Islet precursor cell (in vitro differentiated cells): ENCODE measurements at regions not wholly inside any gene's neighbourhood (a gene's known extent, or its start where the extent isn't known, plus 50 kb on each side); places are given as distances from the start of the nearest gene placed in this dataset.
"Not testable (repeated sequence)": the region's sequence is repeated elsewhere in the genome, so short reads cannot be mapped to it uniquely, and the experiment has no call there.

Experiments
- DNase-seq: peaks from one replicate; pipeline ENCODE4 v3.0.0-alpha.2; 2018

- DNase-seq: not testable (repeated sequence)
Measured at GRCh38 chr9:66771504-66771903, 129.0 kb upstream of the ZNF658 start.

- DNase-seq: peak; percentile 63
Measured at GRCh38 chr9:66774618-66775017, 125.9 kb upstream of the ZNF658 start.

DNA sequence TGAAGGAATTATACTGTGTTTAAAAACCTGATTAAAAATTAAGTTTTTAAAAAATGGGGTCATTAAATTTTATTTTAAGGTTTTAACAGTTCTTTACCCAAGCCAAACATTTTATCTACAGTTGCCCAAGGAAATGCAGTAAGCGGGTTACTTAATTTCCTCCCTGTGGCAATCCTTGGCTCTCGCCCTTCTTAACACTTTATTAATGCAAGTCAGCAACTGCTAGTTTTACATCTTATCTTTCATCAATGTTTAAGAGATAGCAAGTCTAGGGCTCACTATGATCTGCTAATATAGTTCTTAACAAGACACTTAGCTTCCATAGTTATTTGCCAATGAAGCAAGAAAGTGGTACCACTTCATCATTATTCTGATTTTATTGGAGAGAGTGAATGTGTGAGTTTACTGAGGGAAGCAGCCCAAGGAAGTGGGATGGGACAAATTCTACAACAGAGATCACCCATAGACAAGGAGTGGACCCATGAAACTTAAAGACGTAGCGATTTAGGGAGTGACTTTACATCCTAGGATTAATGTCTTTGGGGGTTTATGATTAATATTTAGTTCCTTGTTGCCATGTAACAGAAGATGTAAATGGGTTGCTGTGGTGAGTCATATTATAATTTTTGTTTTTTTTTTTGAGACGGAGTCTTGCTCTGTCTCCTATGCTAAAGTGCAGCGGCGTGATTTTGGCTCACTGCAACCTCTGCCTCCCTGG lies 120.4 kb upstream of the ZNF658 start:
- DNase-seq: not testable (repeated sequence)

DNA sequence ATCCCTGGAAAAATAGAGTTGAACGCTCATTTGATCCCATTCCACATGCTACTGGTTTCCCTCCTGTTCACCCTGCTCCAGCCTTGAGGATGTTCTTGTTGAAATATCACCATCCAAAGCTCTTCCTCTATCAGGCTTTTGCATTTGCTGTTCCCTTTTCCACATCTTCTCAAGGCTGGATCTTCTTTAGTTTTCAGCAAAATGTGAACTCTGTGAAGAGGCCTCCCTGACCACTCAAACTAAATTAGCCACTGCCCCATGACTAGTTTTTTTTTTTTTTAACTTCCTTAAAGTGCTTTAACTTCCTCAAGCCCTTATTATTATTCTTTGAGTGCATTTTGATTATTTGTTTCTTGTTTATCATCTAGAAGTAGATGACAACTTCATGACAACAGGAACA lies 119.3 kb upstream of the ZNF658 start:
- not testable (repeated sequence) for DNase-seq

DNA sequence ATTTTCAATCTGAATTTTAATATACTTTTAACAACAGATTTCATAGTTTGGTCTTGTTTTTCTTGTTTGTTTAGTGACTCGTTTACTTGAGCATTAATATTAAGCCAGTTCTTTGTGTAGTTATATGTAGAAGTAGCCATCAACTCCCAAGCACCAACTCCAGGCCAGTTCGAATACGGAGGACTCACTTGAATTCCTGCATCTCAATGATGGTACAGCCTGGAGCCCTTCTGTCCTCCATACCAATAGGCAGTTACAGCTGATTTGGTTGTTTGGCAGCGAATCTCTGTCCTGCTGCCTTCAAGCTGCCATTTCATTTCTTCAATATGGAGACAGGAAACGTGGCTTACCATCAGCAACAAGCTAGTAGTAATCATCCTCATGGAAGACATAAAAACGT lies 118.5 kb upstream of the ZNF658 start:
- not testable (repeated sequence) for DNase-seq

DNA sequence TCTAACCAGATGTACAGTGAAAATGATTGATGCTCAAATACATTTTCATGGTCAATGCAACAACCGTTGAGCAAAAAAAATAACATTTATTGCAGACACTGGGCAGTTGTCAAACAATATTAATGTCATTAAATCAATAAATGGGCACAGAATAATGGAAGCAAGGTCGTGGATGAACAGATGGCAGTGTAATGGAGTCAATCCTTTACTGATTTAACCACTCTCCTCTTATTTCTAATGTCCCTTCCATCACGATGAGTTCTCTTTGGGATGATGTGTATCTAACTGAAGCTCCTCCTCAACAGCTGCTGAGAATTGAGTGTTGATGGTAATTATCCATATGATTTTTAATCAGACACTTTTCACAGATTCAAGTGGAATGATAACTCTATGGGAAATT lies 114.9 kb upstream of the ZNF658 start:
- DNase-seq: not testable (repeated sequence)

- not testable (repeated sequence) for DNase-seq
Measured at GRCh38 chr9:66791092-66791750, 109.3 kb upstream of the ZNF658 start.

DNA sequence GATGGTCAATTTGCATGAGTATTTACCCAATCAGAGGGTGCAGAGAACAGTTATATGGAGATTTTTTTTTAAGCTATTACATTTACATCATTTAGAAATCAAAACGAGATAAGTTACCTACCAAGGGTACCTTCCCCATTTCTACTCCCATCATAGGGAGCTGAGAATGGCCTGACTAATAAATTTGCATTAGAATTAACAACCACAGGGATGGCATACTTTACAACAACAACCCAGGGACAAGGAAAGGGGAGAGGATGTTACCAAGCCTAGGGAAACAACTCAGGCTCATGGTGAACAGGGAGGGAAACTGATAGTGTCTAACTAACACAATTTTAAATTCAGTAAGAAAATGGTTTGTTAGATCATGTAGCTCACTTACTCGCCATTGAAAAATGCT lies 105.8 kb upstream of the ZNF658 start:
- DNase-seq: not testable (repeated sequence)

GRCh38 chr9:66795723-66796503 lies 104.6 kb upstream of the ZNF658 start:
- not testable (repeated sequence) for DNase-seq

DNA sequence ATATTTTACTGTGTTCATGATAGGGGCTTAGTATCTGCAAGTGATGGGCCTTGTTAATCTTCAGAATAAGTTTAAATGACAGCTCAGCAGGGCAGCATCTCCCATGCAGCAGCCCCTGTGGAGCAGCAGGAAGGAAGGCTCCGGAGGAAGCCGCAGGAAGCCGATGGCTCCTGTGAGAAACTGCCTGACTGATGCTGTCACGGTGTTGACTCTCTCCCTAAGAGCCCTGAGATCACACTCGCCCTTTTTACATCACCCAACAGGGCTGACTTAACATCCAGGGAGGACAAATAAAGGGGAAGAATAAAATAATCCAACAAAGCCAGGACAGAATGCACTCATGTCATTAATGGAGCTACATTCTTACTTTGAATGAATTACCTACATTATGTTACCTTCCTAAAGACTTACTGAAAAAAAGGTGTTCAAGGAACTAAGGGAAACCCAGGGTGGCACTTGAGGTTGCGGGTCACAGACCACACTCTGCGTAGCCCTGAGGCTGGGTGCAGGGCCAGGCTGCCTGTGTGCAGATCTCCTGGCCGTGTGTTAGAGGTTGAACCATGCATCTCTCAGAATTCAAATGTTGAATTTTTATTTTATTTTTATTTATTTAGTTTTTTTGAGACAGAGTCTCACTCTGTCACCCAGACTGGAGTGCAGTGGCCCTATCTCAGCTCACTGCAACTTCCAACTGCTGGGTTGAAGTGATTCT lies 102.5 kb upstream of the ZNF658 start:
- DNase-seq: peak; percentile 52

GRCh38 chr9:66803619-66804018 lies 96.9 kb upstream of the ZNF658 start:
- DNase-seq: not testable (repeated sequence)

DNA sequence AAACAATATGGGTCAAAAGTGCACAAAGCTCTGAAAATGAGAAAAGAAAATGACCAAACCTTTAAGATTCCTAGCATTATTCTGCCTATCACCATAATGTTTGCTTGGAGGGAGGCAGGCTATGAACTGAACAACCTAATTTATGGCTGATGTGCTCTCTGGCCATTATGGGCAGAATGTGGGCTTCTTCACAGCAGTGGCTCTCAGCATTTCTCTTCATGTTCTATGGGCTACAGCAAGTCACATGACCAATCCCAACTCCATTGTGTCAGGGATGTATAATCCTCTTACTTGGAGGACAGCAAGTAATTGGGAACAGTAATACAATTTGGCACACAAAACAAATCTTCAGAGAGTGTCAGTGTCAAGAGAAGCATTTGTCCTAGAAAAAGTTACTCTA lies 90.3 kb upstream of the ZNF658 start:
- DNase-seq: not testable (repeated sequence)

DNA sequence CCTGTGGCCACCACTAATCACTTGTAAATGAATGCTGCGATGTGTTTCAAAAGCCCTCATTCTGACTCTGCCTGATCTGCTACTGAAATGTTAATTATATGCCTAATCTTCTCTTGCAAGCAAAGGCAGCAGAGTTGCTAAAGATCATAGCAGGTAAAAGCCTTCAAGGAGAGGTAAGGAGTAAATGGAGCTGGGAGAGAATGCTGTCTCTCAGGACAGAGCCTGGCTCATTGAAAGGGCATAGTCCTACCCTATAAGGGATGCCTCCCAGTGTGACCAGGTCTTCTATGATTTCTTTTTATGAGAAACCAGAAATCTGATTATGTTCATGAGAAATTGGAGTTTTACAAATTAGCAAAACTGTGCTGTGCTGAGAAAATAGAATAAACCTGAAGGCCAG lies 88.2 kb upstream of the ZNF658 start:
- not testable (repeated sequence) for DNase-seq

DNA sequence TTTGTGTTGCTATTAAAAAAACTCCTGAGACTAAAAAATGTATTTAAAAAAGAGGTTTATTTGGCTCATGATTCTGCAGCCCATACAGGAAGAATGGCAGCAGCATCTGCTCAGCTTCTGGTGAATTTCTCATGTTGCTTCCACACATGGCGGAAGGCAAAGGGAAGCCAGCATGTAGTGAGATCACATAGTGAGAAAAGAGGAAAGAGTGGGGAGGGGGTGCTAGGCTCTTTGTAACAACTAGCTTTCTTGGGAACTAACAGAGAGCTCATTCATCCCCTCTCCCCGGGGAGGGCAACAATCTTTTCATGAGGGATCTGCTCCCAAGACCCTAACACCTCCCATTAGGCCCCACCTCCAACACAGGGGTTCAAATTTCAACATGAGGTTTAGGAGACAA lies 87.6 kb upstream of the ZNF658 start:
- not testable (repeated sequence) for DNase-seq

DNA sequence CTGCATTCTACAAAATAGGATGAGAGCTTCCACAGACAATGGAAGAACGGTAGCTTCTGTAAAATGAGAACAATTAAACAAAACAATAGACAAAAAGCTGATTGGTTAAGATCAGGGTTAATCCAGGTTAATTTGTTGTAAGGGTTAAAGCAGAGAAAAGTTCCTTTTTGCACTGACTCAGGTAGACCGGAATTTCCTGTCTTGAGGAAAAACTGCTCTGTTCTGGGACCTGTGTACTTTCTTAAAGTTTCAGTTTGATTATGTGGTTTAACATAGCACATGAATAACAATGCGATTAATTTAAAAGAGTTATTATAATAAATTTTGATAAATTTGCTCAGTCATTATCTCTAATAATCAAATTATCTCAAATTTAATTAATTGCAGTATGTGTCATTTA lies 86.5 kb upstream of the ZNF658 start:
- DNase-seq: not testable (repeated sequence)

DNA sequence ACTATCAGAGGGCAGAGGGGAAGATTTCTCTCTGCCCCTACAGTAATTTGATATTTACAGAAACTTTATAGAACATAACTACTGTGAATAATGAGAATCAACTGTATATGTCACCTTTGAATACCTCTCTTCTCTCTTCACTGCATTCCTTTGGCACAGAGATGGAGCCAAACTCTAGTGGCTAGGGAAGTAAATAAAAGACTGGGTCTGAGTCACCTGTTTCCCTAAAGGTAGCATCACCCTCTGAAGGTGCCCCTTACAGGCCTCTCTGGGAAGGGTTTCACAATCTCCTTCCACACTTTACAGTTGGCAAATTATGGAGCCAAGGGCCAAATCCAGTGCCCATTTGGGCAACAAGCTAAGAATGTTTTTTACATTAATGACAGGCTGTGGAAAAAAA lies 81.0 kb upstream of the ZNF658 start:
- not testable (repeated sequence) for DNase-seq

- DNase-seq: not testable (repeated sequence)
Measured at GRCh38 chr9:66820014-66820660, 80.4 kb upstream of the ZNF658 start.

DNA sequence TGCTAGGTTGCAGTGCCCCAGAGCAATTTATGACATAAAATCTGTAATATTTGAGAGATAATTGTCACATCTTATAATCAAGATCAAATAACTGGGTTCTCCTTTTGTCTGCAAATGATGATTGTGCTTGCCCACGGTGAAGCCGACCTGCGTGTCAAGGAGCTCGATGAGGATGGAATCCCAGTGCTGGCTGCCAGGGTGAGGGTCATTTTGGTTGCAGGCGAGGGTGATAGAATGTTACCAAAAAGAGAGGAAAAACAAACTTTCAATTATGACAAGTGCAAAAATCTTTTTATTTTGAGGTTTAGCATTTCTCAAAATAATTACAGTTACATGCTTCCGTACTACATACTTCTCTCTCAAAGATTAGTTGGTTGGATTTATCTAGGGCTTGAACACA lies 76.4 kb upstream of the ZNF658 start:
- peak; percentile 21 for DNase-seq

DNA sequence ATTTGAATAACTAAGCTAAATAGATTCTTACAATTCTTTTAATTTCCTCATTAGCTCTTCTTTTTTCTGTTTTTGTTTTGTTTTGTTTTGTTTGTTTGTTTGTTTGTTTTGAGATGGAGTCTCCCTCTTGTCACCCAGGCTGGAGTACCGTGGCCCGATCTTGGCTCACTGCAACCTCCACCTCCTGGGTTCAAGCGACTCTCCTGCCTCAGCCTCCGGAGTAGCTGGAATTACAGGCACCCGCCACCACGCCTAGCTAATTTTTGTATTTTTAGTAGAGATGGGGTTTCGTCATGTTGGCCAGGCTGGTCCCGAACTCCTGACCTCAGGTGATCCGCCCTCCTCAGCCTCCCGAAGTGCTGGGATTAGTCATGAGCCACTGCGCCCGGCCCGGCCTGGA lies 70.7 kb upstream of the ZNF658 start:
- peak; percentile 35 for DNase-seq

DNA sequence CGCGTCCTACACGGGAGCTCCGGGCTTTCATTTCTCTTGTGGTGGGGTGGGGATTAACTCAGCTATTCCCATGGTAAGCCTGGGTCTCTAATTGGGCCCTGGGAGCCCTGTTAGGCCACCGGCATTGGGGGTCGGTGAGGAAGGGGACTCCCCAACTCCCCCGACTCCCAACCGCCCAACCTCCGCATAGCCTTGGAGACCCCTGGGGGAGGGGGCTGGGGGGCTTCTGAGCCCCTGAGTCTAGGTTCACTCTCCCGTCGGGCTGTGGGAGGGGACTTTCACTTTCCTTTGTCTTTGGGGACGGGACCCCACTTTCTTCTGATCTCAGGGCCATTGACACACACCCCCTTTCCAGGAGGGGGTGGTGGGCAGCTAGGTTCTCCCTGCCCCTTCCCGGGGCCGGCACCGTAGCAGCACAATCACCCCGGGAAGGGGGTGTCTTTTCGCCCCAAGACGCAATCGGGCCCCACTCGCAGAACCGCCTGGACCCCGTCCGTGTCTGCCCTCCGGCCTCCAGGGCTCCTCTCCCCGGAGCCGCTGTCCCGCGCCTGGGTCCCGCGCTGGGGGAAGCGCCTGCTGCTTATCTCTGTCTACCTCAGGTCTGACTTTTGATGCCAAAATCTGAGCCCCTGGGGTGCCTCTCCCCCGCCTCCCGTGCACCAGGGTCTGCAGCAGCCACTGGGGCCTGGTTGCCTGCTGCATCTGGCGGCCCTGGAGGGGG lies 69.6 kb upstream of the ZNF658 start:
- peak; percentile 22 for DNase-seq

DNA sequence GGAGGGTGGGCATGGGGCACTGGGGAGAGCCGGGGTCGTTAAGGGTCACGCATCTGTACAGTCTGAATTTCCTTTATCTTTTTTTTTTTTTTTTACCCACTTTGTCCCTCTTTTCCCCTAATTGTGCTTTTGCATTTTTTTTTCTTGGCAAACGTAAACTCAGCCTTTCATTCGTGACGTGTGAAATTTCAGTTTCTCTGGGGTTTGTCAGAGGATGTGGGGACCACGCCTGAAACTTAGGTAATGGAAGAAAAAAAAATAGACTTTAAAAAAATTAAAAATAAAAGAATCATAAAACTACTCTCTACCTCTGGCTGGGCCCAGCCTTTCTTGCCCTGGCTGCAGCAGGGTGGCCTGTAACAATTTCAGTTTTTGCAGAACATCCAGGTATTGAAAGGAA lies 68.3 kb upstream of the ZNF658 start:
- DNase-seq: not testable (repeated sequence)
